ENCODE measurements at regions not wholly inside any gene's neighbourhood (a gene's known extent, or its start where the extent isn't known, plus 50 kb on each side); places are given as distances from the start of the nearest gene placed in this dataset.

- Histone ChIP-seq H3K4me3 (ENCODE audit: low read depth in 1 of 2, low read length in 1 of 2) (no peak overlapping the region), H3K4me1 (ENCODE audit: control insufficient read depth in 1 of 2, insufficient read depth in 1 of 2, low read depth in 1 of 2, low read length in 1 of 2) (peaks cover 7 to 8% of the 10 kb centered on the region in 2 experiments), H3K27ac (no peak overlapping the region), H3K27me3 (no peaks in the 10 kb centered on the region), H3K36me3 (no peaks in the 10 kb centered on the region), H3K9me3 (no peaks in the 10 kb centered on the region)
- TF ChIP-seq CTCF (IDR thresholded peaks at IDR 0.05), result no peak
Measured at GRCh38 chr4:138413273-138413672, 171.1 kb upstream of the SLC7A11 start.

- Histone ChIP-seq H3K36me3 (no peaks in the 10 kb centered on the region), H3K27ac (no peak overlapping the region), H3K9me3 (no peaks in the 10 kb centered on the region), H3K4me1 (ENCODE audit: control insufficient read depth in 1 of 2, insufficient read depth in 1 of 2, low read depth in 1 of 2, low read length in 1 of 2) (peaks cover 8 to 9% of the 10 kb centered on the region in 2 experiments), H3K27me3 (no peaks in the 10 kb centered on the region), H3K4me3 (ENCODE audit: low read depth in 1 of 2, low read length in 1 of 2) (no peak overlapping the region)
- no peak for TF ChIP-seq CTCF (IDR thresholded peaks at IDR 0.05)
Measured at GRCh38 chr4:138412847-138413246, 170.7 kb upstream of the SLC7A11 start.

- H3K4me1 ChIP-seq (ENCODE audit: control insufficient read depth in 1 of 2, insufficient read depth in 1 of 2, low read depth in 1 of 2, low read length in 1 of 2), result peaks cover 33 to 35% of the 10 kb centered on the region in 2 experiments
- no peak overlapping the region for H3K27ac ChIP-seq
- H3K27me3 ChIP-seq, result no peaks in the 10 kb centered on the region
- no peaks in the 10 kb centered on the region for H3K9me3 ChIP-seq
- no peaks in the 10 kb centered on the region for H3K36me3 ChIP-seq
- TF ChIP-seq CTCF (IDR thresholded peaks at IDR 0.05), result no peak
- no peak overlapping the region for H3K4me3 ChIP-seq (ENCODE audit: low read depth in 1 of 2, low read length in 1 of 2)
Measured at GRCh38 chr4:138410266-138410665, 168.1 kb upstream of the SLC7A11 start.

GRCh38 chr4:138409670-138410069 lies 167.5 kb upstream of the SLC7A11 start:
- Histone ChIP-seq H3K27me3 (no peaks in the 10 kb centered on the region), H3K4me3 (ENCODE audit: low read depth in 1 of 2, low read length in 1 of 2) (no peak overlapping the region), H3K27ac (no peak overlapping the region), H3K4me1 (ENCODE audit: control insufficient read depth in 1 of 2, insufficient read depth in 1 of 2, low read depth in 1 of 2, low read length in 1 of 2) (peaks cover 38 to 41% of the 10 kb centered on the region in 2 experiments), H3K36me3 (no peaks in the 10 kb centered on the region), H3K9me3 (no peaks in the 10 kb centered on the region)
- no peak for TF ChIP-seq CTCF (IDR thresholded peaks at IDR 0.05)

GRCh38 chr4:138408758-138409157 lies 166.6 kb upstream of the SLC7A11 start:
- Histone ChIP-seq H3K9me3 (no peaks in the 10 kb centered on the region), H3K4me1 (ENCODE audit: control insufficient read depth in 1 of 2, insufficient read depth in 1 of 2, low read depth in 1 of 2, low read length in 1 of 2) (peaks cover 30 to 34% of the 10 kb centered on the region in 2 experiments), H3K4me3 (ENCODE audit: low read depth in 1 of 2, low read length in 1 of 2) (no peak overlapping the region), H3K27ac (no peak overlapping the region), H3K36me3 (no peaks in the 10 kb centered on the region), H3K27me3 (no peaks in the 10 kb centered on the region)
- TF ChIP-seq CTCF (IDR thresholded peaks at IDR 0.05), result no peak

GRCh38 chr4:138407329-138407728 lies 165.2 kb upstream of the SLC7A11 start:
- Histone ChIP-seq H3K4me1 (ENCODE audit: control insufficient read depth in 1 of 2, insufficient read depth in 1 of 2, low read depth in 1 of 2, low read length in 1 of 2) (peaks cover 30 to 34% of the 10 kb centered on the region in 2 experiments), H3K27me3 (no peaks in the 10 kb centered on the region), H3K4me3 (ENCODE audit: low read depth in 1 of 2, low read length in 1 of 2) (peak overlapping the region in 1 of 2 experiments; percentile 43), H3K9me3 (no peaks in the 10 kb centered on the region), H3K36me3 (no peaks in the 10 kb centered on the region), H3K27ac (peak overlapping the region; percentile 91)
- TF ChIP-seq CTCF (IDR thresholded peaks at IDR 0.05), result no peak
